NB4 (cell line): ENCODE measurements at regions not wholly inside any gene's neighbourhood (a gene's known extent, or its start where the extent isn't known, plus 50 kb on each side); places are given as distances from the start of the nearest gene placed in this dataset.

ENCODE experiments used
- DNase-seq: peaks from one replicate; pipeline ENCODE4 v3.0.0; 2010; ENCODE audit warnings: low read depth
- H3K4me3 ChIP-seq: one replicate; pipeline ENCODE4 v1.5.1; 2011; ENCODE audit warnings: mild to moderate bottlenecking, low read depth, low read length, moderate library complexity
- MYC ChIP-seq: IDR thresholded peaks from 2 replicates; pipeline ENCODE4 v1.6.1; 2011; ENCODE audit warnings: low read depth, low read length
- POLR2A ChIP-seq: IDR thresholded peaks from 2 replicates; pipeline ENCODE4 v1.6.1; 2011; ENCODE audit warnings: mild to moderate bottlenecking; ENCODE audit not compliant: insufficient read length; ENCODE audit errors: extremely low read depth
- TF ChIP-seq, protein P1 (sequence below): IDR thresholded peaks from 2 replicates; pipeline ENCODE4 v1.6.1; 2011; ENCODE audit warnings: low read depth, low read length
- TF ChIP-seq, protein P2 (sequence below): IDR thresholded peaks from one replicate; pipeline ENCODE4 v1.5.1; 2012; ENCODE audit warnings: low read depth, low read length

DNA sequence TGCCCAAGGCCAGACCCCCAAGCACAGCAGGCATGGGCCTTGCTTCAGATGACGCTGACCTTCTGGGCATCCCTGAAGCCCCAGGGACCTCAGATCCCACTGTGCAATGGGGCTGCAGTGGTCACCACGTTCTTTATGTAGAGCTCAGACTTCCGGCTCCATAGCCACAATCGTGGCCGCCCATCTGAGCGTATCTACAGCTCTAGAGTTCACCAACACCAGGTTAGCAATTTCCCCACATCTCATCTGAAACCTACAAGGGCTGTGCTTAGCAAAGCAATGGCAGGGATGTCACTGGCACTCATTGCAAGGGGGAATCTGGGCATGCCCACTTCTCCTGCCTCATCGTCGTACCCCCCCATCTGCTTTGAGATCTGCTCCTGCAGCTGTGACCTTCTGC is 384.4 kb upstream of the TSHZ3 start:
- no peak for DNase-seq
- TF ChIP-seq MYC (no peak), POLR2A (no peak)
- TF ChIP-seq, protein P1, sequence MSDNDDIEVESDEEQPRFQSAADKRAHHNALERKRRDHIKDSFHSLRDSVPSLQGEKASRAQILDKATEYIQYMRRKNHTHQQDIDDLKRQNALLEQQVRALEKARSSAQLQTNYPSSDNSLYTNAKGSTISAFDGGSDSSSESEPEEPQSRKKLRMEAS = no peak
- TF ChIP-seq, protein P2, sequence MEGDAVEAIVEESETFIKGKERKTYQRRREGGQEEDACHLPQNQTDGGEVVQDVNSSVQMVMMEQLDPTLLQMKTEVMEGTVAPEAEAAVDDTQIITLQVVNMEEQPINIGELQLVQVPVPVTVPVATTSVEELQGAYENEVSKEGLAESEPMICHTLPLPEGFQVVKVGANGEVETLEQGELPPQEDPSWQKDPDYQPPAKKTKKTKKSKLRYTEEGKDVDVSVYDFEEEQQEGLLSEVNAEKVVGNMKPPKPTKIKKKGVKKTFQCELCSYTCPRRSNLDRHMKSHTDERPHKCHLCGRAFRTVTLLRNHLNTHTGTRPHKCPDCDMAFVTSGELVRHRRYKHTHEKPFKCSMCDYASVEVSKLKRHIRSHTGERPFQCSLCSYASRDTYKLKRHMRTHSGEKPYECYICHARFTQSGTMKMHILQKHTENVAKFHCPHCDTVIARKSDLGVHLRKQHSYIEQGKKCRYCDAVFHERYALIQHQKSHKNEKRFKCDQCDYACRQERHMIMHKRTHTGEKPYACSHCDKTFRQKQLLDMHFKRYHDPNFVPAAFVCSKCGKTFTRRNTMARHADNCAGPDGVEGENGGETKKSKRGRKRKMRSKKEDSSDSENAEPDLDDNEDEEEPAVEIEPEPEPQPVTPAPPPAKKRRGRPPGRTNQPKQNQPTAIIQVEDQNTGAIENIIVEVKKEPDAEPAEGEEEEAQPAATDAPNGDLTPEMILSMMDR = no peak

DNA sequence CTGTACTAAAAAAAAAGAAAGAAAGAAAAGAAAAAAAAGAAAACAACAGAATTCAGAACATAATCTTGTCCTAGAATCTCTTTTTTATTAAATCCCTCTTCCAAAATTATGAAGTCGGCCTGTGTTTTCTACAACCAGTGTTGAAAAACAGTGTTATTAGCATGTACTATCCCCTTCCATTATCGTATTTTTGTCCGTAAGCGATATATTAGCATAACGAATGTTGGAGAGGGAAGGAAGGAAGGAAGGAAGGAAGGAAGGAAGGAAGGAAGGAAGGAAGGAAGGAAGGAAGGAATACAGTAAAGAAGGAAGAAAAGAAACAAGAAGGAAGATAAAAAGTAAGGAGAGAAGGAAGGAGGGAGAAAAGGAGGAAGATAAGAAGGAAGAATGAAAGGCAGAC is 393.0 kb upstream of the TSHZ3 start:
- TF ChIP-seq, protein P2 = no peak
- TF ChIP-seq MYC = no peak
- no peak for TF ChIP-seq POLR2A
- TF ChIP-seq, protein P1 = no peak
- no peak overlapping the region for H3K4me3 ChIP-seq
- DNase-seq = no peak

More for the DNA sequence above, 384.4 kb upstream of the TSHZ3 start:
- H3K4me3 ChIP-seq = no peak overlapping the region

DNA sequence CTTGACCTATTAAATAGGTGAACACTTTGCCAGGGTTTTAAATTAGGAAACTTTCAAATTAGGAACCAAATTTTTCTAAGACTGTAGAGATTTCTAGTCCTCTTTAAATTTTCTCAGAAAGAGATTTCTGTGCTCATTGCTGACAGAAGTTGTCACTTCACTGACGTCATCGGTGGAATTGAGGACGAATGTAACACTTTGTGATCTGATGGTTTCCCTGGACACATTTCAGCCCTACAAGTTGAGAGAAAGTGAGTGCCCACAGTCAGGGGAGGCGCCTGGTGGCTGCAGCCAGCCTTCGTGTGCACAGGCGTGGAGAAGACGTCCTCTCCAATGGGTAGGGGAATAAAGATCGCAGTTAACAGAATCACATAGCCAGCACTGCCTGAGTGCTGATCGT is 396.5 kb upstream of the TSHZ3 start:
- no peak overlapping the region for H3K4me3 ChIP-seq
- TF ChIP-seq, protein P1 = no peak
- TF ChIP-seq, protein P2 = no peak
- TF ChIP-seq POLR2A (no peak), MYC (no peak)
- DNase-seq = no peak

DNA sequence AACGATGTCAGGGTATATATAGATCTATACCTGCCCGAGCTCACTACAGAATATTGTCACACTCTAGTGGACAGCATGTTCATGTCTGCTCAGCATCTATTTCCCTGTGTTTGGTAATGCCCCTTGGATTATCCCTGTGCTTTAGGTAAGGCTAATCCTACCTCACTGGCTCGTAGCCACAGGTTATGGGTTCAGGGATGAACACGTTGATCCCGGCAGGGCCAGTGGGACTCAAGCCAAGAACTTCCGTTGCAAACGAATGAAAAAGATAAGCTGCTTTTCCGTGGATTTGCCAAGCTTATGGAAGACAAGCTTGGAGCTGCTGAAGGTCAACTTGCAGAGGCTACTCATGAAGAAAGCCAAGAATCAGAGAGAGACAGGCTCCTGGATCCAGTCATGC is 400.0 kb upstream of the TSHZ3 start:
- TF ChIP-seq, protein P1 = no peak
- TF ChIP-seq MYC = no peak
- TF ChIP-seq POLR2A = no peak
- TF ChIP-seq, protein P2 = no peak
- no peak overlapping the region for H3K4me3 ChIP-seq
- no peak for DNase-seq

DNA sequence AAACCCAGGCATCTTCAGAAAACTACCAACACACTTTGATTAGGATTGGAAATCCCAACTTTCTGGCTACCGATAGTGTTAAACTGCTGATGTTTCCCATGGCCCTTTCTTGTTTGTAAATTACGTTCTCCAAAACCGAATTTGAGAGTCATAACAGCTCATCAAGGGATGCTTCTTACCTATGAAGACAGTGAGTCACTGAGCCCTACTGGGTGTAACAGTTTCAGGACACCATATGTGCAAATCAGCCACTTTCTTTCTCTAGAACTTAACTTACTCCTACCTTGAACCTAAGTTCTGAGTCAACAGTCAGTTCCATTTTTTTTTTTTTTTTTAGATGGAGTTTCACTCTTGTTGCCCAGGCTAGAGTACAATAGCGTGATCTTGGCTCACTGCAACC is 410.1 kb upstream of the TSHZ3 start:
- TF ChIP-seq MYC = no peak
- TF ChIP-seq POLR2A = no peak
- TF ChIP-seq, protein P1 = no peak
- TF ChIP-seq, protein P2 = no peak
- no peak for DNase-seq
- no peak overlapping the region for H3K4me3 ChIP-seq
